ENCODE measurements at regions not wholly inside any gene's neighbourhood (a gene's known extent, or its start where the extent isn't known, plus 50 kb on each side); places are given as distances from the start of the nearest gene placed in this dataset.

DNA sequence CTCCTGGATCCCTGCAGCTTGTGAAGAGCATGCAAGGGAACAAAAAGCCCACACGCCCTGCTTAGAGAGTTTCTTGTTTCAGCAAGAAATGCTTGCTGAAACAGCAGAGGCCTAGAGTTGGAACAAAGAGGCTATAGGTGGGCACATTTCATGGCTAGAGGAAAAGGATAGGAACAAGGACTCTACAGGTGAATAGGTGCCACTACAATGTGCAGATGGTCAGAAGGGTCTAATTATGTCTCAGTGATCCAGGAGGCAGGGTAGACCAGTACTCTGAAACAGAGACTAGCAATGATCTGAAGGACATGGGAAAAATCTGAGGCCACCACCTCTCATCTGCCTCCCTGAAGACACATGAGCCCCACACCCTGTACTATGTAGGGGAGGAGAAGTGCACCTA, 609.0 kb downstream of the REEP3 start:
- no peak for TF ChIP-seq EZH2 (IDR thresholded peaks at IDR 0.05; ENCODE audit: borderline replicate concordance, low read depth, low read length, poor library complexity, severe bottlenecking)
- TF ChIP-seq, protein P1, sequence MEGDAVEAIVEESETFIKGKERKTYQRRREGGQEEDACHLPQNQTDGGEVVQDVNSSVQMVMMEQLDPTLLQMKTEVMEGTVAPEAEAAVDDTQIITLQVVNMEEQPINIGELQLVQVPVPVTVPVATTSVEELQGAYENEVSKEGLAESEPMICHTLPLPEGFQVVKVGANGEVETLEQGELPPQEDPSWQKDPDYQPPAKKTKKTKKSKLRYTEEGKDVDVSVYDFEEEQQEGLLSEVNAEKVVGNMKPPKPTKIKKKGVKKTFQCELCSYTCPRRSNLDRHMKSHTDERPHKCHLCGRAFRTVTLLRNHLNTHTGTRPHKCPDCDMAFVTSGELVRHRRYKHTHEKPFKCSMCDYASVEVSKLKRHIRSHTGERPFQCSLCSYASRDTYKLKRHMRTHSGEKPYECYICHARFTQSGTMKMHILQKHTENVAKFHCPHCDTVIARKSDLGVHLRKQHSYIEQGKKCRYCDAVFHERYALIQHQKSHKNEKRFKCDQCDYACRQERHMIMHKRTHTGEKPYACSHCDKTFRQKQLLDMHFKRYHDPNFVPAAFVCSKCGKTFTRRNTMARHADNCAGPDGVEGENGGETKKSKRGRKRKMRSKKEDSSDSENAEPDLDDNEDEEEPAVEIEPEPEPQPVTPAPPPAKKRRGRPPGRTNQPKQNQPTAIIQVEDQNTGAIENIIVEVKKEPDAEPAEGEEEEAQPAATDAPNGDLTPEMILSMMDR (conservative IDR thresholded peaks at IDR 0.05; ENCODE audit: low read depth, low read length) = no peak

Measured in A673 (cell line).